LHCN-M2 (cell line): ENCODE measurements at regions not wholly inside any gene's neighbourhood (a gene's known extent, or its start where the extent isn't known, plus 50 kb on each side); places are given as distances from the start of the nearest gene placed in this dataset.

ENCODE experiments used
- DNase-seq: peaks from one replicate; pipeline ENCODE4 v3.0.0-alpha.2; 2012; ENCODE audit warnings: low read depth

- peak; percentile 75 for DNase-seq
Observed at GRCh38 chr1:94734963-94735901, 84.9 kb upstream of the SLC44A3 start.

DNA sequence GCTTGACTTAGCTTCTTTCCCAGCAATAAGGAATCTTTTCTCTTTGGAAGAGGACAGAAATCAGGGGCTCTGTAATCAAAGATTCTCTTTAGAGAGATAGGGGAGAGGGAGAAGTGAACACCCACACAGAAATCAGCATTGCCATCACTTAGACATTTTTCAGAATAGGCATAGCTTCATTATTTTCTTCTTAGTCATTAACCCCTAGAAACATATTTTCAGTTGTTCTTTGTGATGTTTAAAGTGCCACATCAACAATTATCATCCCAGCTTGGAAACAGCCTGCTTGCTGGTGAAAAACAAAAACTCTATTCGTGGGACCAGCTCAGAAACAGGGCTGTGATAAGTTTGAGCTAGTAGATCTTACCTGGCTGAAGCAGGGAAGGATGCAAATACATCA, 88.3 kb upstream of the SLC44A3 start:
- no peak for DNase-seq

DNA sequence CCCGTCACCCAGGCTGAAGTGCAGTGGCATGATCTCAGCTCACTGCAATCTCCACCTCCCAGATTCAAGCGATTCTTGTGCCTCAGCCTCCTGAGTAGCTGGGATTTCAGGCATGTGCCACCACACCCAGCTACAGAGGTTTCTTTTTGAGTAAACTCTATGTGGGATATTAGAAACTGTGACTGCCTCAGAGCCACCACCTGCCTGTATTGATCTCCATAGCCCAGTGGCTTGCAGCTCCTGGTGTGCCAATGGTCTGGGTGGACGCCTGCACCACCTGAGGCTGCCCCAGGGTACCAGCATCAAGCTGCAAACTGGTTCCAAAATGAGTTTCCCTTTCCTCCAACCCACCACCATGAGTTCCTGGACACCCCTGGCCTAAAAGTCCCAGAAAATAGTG, 89.7 kb upstream of the SLC44A3 start:
- no peak for DNase-seq

DNA sequence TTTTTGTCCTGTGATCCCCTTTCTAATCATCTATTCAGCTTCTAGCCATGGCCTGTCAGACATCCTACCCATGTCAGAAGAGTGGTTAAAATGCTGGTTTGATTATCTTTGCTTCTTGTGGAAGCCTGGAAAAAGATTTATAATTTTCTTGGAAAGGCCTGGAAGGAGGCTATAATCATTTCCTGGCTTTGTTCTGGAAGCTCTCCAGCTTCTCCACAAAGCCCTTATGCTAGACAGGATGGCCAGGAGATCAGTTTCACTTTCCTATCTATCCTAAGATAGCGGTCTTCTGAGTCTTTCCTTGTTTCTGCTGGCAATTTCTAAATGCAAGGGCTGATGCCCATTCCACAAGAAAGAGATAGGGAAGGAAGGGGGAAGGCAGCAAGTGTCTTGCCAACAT, 90.9 kb upstream of the SLC44A3 start:
- DNase-seq: peak; percentile 62

DNA sequence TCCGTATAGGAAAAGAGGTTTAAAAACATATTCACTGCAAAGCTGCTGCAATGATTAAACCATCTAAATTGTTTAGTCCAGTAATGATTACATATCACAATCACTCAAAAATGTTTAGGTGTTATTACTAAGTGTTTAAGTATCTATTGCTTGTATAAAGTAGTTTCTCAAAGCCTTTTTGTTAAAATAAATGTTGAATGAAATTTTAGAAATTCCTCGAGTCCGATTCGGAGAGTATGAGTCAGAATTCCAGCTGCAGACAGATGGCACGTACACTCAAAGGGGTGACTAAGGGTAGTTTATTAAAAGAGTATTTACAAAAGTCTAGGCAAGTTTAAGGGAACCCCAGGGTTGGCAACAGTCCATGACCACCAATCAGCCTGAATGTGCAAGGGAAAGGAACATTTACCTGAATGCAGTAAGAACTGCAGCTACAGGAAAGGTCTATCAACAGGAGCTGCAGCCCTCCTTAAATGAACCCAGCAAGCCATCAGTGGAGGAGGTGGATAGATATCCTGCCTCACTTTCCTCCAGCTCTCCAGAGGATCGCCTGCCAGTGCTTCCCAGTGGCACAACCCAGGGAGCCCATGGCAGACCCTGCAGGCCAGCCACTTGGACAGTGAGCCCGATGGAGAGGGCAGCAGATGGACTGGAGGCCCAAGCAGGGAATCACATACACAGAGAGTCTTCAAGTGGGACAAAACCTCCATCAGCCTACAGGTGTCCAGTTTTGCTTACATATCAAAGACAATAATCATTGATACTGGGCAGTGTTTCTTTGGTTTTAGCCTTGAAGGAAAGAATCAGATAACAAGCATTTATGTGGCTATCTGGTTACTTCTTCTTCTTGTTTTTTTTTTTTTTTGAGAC, 92.1 kb upstream of the SLC44A3 start:
- peak; percentile 86 for DNase-seq

DNA sequence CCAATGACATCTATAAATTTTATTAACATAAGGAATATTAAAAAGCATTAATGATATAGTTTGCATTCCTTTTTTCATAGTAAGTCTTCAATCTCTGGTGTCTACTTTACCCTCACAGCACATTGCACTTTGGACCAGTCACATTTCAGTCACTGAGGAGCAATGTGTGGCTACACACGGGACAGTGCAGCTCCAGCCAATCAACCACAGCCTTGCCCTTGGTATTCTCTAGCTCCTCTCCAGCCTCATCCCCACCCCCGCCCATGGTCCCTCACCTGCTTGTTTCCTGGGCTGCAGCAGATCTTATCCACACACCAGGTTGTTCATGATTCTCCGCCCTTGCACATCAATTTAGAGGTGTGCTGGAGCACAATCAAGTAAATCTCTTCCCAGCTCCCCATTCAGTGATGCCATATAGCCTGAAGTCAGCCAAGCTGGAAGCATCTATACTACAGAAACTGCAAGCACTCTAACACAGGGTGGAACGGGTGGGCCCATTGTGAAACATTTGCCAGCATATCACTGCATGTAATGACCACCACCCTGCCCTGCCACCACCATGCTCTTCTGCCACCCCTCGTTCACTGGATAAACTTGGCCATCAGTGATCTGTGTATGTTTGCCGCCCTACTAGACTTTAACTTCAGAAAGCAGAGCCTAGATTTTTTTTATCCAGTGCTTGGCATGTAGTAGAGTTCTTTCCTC, 93.0 kb upstream of the SLC44A3 start:
- no peak for DNase-seq

- DNase-seq: peak; percentile 80
Observed at GRCh38 chr1:94725566-94725965, 94.6 kb upstream of the SLC44A3 start.

- no peak for DNase-seq
Observed at GRCh38 chr1:94723894-94724293, 96.3 kb upstream of the SLC44A3 start.

DNA sequence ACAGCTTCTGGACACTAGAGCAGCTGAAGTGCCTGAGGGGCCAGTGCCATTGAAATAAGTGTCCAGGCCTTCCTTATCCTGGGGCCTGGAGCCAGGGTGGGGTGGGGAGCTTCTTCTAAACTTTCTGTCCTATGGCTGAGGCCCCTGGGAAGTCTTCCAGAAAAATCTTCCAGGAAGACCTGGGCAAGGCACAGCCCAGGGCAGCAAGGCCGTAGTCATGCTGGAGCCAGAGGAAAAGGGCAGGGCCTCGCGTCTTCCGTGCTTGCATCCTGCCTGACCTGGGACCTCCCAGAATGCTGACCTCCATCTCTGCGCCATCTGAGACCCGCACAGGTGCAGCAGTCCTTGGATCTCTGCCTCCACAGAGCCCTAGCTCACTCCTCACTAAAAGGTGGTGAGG, 96.7 kb upstream of the SLC44A3 start:
- no peak for DNase-seq

DNA sequence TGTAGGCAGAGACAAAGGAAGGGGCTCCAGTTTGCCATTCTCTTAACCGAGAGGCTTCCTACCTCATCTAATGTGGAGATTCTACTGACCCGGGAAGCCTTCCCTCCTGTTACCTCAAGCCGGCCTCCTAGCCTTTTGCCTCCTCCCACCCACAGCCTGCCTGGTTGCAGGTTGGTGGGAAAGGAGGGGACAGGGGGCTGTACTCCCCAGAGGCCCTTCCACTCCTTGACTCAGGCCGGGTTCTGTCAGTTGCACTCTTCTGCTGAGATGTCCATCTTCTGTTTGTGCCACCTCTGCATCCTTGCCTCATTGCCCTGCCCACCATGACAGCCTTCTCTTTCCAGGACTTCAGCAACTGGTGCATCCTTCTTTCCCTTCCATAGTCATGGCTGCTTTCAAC, 98.0 kb upstream of the SLC44A3 start:
- no peak for DNase-seq

DNA sequence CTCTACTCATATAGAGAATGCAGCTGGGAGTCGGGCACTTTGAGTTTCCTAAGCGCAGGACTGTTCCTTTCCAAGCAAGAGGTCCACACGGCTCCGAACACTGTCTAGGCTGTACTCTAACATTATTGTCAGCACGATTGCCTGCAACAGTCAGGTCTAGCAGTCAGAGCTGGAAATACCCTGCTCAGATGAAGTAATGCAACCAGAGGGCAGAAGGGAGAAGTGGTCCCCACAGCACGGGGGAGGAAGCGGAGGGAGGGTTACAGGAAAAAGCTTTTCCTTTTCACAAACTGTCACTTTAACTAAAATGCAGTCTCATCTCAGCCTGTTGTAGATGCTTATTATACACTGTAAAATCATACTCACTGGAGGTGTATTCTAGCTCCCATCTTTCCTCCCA, 98.9 kb upstream of the SLC44A3 start:
- DNase-seq: no peak

- DNase-seq: no peak
Observed at GRCh38 chr1:94719926-94720793, 100.0 kb upstream of the SLC44A3 start.

GRCh38 chr1:94716965-94717364, 103.2 kb upstream of the SLC44A3 start:
- no peak for DNase-seq

DNA sequence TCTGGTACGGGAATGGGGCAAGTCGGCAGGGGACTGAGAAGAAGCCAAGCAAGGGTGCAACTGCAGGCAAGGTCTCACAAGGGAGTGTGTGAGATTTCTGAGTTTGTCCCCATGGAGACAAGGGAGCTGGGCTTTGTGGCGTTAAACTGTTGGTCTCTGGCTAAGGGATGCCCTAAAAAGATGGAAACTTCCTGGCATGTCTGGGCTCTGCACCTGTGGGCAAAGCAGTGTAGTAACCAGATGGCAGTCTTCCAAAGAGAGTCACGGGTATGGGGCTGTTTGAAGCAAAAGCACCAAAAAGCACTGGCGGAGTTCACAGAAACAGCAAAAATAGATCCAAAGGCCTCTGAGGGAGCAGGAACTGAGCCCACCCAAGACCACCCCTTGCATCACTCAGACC, 104.8 kb upstream of the SLC44A3 start:
- no peak for DNase-seq

DNA sequence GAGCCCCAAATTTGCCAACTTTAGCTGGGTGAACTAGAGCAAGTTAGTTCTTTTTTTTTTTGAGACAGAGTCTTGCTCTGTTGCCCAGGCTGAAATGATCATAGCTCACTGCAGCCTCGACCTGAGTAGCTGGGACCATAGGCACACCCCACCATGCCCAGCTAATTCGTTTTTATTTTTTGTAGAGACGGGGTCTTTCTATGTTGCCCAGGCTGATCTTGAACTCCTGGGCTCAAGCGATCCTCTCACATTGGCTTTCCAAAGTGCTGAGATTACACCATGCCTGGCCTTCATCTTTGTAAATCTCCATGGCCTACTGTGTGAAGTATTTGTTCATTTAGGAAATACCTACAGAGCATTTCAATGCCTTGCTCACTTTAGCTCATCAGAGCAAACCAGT, 105.6 kb upstream of the SLC44A3 start:
- DNase-seq: no peak

GRCh38 chr1:94714152-94714551, 106.0 kb upstream of the SLC44A3 start:
- no peak for DNase-seq

DNA sequence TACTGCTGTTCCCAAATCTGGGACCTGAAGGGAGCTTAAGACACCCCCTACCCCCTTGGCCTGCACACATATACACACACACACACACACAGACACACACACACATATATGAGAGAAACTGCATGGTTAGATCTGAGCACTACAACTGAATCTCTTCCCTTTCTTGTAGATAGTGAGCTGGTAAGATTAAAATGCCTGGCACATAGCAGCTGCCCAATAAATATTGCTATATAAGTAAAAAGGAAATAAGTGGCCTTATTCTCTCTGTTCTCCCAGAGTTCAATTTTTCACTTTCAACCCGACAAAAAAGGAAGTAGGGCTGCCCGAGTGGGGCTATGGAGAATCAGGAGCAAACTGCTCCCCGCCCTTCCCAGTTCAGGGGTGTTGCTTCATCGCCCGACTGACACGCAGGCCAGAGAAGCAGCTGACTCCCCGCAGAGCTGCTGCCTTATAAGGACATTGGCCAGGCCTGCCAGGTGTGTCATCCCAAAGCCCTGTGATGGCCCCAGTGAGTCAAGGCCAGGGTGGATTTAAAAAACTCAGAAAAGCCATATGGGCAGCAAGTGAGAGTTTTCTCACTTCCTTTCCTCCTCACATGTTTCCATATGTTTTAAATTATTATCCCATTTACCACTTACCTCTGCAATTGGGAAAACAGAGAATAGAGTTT, 106.5 kb upstream of the SLC44A3 start:
- DNase-seq: peak; percentile 97

- DNase-seq: no peak
Observed at GRCh38 chr1:94709891-94710581, 110.1 kb upstream of the SLC44A3 start.

DNA sequence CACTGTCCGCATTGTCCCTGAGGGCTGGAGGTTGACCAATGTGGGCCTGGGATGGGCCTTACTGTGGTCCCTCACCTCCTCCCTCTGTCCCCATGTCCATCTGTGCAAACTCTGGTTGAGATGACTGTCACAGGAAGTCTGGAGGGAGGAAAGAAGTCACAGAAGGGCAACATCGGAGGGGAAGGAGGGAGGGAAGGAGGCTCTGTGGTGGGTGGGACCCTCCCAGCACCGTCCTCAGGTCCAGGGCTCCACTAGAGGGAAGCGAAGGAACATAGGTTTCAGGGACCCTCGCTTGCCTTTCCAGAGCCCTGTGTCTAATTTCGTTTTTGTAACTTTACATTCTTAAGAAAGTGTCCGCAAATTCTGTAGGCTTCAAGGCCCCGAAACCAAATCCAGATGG, 111.3 kb upstream of the SLC44A3 start:
- DNase-seq: no peak

- DNase-seq: no peak
Observed at GRCh38 chr1:94708299-94708685, 111.9 kb upstream of the SLC44A3 start.
